GM12892 (cell line): ENCODE measurements at regions not wholly inside any gene's neighbourhood (a gene's known extent, or its start where the extent isn't known, plus 50 kb on each side); places are given as distances from the start of the nearest gene placed in this dataset.

ENCODE experiments used
- POLR2A ChIP-seq: IDR thresholded peaks from 2 replicates; pipeline ENCODE4 v1.6.1; 2011; ENCODE audit warnings: low read depth, low read length, control low read depth
- POLR2AphosphoS5 ChIP-seq: IDR thresholded peaks from 2 replicates; pipeline ENCODE4 v1.6.1; 2011; ENCODE audit warnings: low read depth, low read length, control low read depth

- no peak for TF ChIP-seq POLR2A
- TF ChIP-seq POLR2AphosphoS5 = no peak
Measured at GRCh38 chr2:118403658-118404451, 315.6 kb downstream of the INSIG2 start.
